ENCODE measurements at regions not wholly inside any gene's neighbourhood (a gene's known extent, or its start where the extent isn't known, plus 50 kb on each side); places are given as distances from the start of the nearest gene placed in this dataset.
A peak's percentile ranks its signal among the peaks of the same experiment; 100 is the strongest.

DNA sequence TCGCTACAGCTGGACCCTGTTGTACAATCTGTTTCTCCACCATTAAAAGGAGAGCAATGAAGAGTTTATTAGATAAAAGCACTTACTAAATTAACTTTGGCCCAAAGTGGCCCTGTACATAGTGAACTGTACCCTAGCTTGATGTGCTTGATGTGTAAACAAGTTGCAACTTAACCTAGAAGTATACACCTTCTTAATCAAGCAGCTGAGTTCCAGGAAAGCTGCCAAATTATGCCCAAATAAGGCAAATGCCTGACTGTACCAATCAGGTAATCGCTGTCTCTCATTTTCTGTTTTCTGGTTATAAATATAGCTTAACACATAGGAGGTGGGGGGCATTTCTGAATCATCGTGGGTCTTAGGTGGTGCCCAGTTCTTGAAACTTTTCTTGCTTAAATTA, 704.8 kb upstream of the CBLB start:
- DNase-seq, result no peak

- no peak for DNase-seq
These were observed 706.2 kb upstream of the CBLB start for GRCh38 chr3:106575029-106575428.

GRCh38 chr3:106577241-106577640, 708.4 kb upstream of the CBLB start:
- no peak for DNase-seq

- DNase-seq, result no peak
These were observed 710.1 kb upstream of the CBLB start for GRCh38 chr3:106578911-106579310.

GRCh38 chr3:106582151-106582550, 713.3 kb upstream of the CBLB start:
- DNase-seq, result no peak

DNA sequence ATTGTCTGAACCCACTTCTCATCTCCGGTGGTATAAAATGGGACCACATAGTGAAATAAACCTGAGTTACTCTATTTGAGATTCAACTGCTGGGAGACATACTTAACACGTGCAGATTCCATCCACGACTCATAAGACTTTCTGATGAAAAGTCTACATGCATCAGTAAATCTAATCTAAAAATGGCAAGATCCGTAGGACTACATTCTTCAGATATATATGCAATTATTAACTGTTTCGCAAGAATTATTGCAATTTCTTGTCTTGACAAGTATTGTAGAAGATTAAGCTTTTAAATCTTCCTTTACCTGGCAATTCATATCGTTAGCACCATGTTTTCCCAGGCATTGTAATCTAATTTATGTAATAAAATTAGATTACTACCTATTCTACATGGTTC, 718.7 kb upstream of the CBLB start:
- DNase-seq, result no peak

DNA sequence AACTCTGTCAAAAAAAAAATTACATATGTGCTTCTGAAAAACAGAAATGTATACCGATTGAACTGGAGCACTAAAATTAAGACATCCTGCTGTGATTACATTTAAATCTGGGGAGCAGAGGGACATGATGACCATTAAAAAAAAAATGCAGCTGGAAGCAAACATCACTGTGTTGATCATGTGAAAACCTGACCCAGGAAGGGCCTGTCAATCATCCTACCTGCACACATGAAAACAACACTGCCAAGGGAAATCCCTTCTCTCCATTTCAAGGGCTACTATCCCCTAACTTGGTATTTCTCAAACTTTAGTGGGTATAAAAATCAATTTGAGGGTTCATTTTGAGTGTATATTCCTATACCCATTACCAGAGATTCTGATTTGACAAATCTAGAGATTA, 719.9 kb upstream of the CBLB start:
- no peak for DNase-seq

DNA sequence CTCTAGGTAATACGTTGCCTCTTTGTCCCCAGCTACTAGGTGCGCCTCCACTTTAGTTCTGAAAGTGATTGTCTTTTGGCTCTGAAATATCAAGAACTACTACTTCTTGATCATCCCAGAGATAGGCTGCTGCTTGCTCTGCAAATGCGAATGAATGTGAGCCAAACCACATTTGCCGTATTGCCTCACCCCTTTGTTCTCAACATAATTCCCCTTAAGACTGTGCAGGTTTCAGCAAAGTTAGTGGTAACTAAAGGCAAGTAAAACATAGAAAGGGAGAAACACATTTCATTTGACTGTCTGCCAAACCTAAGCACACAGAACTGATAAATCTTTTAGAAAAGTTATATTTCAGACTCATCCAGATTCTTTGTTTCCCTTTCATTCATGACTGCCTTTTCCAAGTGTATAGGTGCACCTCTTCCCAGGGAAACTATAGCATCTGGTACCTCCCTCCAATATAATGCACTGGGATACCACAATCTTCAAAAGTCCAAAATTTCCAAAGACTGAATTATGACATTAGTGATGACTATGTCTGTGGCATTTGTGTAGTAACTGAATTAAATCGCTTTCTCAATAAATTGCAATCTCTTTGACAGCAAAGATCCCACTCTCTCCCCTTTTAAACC, 720.6 kb upstream of the CBLB start:
- no peak for DNase-seq

DNA sequence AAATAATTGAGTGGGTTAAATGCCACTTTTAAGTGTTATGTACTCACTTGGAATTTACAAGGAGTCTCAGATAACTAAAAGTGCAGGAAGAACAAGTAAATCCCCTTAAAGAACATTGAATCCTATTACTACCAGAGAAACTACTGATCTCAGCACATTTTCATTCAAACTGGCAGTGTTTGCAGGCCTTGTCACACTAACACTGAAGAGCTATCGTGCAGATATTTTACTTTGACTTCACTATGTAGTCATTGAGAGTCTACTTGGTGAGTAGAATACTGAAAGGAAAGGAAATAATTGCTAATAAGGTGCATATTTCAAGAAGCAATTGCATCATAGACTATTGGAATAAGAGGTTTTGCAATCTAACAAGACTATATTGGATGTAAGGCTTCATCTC, 721.4 kb upstream of the CBLB start:
- DNase-seq, result no peak

DNA sequence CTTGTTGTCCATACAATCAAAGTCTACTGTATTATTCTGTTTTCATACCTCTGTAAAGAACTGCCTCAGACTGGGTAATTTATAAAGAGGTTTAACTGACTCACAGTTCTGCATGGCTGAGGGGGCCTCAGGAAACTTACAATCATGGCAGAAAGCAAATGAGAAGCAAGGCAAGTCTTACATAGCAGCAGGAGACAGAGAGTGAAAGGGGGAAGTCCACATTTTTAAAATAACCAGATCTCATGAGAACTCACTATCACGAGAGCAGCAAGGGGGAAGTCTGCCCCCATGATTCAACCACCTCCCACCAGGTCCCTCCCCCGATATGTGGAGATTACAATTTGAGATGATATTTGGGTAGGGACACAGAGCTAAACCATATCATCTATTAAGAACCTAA, 724.6 kb upstream of the CBLB start:
- no peak for DNase-seq

GRCh38 chr3:106609666-106610301, 741.0 kb upstream of the CBLB start:
- peak; percentile 46 for DNase-seq

- DNase-seq, result no peak
These were observed 741.6 kb upstream of the CBLB start for GRCh38 chr3:106610362-106610959.

GRCh38 chr3:106611116-106611515, 742.3 kb upstream of the CBLB start:
- no peak for DNase-seq

- DNase-seq, result no peak
These were observed 743.0 kb upstream of the CBLB start for GRCh38 chr3:106611841-106612240.

DNA sequence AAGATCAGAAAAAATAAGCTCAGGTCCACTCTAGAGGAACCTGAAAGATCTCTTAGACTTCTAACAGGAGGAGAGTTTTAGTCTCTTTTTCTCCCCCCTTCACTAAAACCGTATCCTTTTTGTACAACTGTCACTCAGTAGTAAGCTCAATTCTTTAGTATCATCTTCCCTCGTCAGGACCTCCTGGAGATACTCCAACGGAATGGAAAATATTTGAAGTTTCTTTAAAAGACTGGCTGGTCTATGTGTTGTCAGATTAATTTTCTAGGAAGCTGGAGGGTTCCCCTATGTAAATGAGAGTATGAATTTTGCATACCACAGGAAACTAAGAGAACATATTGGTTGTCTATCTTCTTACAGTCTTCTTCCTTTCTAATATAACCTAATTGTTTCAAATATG, 747.7 kb upstream of the CBLB start:
- no peak for DNase-seq

GRCh38 chr3:106617276-106617675, 748.5 kb upstream of the CBLB start:
- DNase-seq, result no peak

DNA sequence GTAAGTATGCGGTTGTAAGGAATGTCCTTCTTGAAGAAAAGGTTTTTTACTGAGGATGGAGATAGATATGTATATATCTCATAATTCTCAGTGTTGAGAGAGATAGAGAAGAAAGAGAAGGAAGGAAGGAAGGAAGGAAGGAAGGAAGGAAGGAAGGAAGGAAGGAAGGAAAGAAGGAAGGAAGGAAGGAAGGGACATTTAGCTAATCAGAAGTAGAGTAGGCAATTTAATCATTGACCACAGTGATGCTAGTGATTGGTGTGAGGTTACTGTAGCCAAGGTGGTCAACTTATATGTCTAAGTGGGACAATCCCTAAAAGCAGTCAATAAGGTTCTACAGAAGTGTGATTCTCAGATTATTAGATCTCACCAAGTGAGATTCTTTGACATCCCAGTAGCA, 751.8 kb upstream of the CBLB start:
- no peak for DNase-seq

DNA sequence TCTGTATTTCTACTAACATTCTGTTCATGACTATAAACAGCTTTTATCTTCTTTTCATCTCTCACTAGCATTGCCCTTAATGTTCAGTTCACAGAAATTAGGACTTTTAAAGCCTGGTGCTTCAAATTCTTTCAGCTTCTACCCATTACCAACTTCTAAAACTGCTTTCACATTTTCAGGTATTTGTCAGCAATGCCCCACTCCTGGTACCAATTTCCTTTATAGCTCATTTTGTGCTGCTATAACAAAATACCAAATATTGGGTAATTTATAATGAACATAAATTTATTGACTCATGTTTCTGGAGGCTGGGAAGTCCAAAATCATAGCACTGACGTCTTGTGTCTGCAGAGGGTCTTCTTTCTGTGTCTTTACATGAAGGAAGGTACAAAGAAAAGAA, 753.1 kb upstream of the CCDC54 start:
- no peak for DNase-seq

DNA sequence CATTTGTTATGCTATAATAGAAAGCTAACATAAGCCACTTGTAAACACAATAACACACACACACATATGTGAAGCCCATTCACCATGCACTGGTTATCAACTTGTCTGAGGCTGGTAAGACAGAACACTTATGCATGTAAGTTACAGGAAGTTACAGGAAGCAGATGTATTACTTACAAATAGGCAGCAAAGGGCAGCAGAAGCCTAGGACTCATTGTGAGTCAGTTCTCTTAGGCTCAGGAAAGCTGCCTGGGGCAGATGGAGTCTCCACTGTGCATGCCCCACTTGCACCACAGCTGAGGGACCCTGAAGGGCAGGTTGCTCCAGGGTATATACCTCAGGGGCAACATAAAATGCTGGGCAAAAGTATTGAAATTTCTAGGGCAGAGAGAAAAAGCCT, 748.8 kb upstream of the CCDC54 start:
- no peak for DNase-seq

DNA sequence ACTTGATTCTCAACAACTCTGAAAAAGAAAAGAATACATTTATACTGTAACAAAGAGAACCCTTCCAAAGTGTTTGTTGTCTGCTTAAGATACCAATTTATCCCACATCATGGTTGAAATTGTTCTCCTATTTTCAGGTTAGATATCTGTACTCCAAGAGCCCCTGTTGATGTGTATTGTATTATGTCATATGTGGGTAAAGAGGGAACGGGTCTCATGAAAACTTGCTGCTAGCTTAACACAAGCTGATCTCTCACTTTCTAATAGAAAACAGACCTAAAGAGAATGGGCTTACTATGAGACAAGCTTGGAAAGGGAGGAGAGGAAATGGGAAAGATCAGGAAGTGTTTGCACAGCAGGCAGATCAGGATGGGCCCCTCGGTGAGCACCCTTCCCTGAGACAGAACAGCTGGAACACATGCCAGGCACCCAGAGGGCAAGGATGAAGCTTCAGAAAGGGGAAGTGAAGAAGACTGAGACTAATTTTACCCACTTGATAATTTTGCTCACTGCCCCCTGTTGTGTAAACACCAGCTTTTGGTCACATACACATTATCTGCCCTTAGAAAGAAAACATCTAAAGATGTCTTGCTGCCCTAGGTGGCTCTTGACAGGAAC, 747.9 kb upstream of the CCDC54 start:
- no peak for DNase-seq

DNA sequence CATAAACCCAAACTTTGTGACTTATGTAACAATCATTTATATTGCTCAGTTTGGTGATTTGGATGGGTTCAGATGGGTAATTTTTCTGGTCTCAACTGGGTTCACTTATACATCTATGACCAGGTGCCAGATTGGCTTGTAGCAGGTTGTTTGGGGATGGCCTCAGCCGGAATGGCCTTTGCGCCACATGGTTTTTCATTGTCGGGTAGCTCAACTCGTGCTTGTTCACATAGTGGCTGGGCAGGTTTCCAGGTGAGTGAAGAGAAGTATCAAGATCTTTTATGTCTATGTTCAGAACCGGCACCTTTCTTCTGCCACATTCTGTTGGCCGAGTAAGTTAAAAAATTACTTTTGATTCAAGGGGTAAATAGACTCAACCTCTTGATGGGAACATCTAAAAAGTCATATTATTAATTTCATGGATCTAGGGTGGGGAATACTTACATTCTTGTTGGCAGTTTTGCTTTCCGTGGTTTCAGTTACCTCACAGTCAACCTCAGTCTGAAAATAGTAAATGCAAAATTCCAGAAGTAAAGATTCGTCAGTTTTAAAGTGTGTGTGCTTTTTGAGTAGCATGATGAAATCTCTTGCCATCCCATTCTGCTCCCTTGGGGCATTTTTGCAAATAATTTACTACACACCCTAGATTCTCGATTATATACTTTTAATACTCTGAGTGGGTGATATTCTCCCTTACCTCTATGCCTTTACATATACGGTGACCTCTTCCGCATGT, 745.7 kb upstream of the CCDC54 start:
- no peak for DNase-seq

- no peak for DNase-seq
These were observed 742.0 kb upstream of the CCDC54 start for GRCh38 chr3:106635271-106635670.

DNA sequence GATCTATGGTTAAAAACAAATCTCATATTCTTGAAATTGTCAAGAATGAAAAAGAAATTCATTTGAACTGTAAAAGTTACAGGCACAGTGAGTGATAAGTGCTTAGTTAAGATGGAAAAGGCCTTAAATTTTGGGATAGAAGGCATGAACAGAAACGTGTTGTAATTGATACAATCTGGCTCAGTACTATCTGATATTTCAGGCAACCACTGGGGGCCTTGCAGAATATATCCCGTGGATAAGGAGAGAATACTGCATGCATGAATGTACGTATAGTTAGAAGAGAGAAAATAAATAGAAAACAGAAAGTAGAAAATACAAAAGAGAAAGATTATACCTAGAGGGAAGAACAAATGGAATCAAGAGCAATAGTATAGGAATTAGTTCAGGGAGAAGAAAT, 741.4 kb upstream of the CCDC54 start:
- DNase-seq, result no peak

- no peak for DNase-seq
These were observed 736.9 kb upstream of the CCDC54 start for GRCh38 chr3:106640353-106640752.
